ENCODE measurements at regions not wholly inside any gene's neighbourhood (a gene's known extent, or its start where the extent isn't known, plus 50 kb on each side); places are given as distances from the start of the nearest gene placed in this dataset.

GRCh38 chr3:127033171-127033570 lies 50.3 kb downstream of the PLXNA1 start:
- no peak for DNase-seq (ENCODE audit: low spot score)

DNA sequence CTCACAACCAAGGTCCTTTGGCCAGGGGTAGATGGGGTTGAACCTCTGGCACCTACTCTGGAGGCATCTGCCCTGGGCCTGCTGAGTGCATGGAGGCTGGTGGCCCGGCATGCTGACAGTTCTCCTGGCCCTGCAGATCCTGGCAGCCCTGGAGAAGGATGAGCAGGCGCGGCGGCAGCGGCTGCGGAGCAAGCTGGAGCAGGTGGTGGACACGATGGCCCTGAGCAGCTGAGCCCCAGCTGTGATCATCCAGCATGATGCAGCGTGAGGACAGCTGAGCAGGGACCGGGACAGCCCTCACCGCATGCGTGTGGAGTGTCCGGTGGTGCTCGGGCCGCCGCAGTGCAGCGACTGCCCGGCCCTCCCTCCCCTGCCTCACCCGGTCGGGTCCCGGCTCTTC lies 50.9 kb downstream of the PLXNA1 start:
- no peak for DNase-seq (ENCODE audit: low spot score)

- DNase-seq (ENCODE audit: low spot score): no peak
Measured at GRCh38 chr3:127034195-127034989, 51.5 kb downstream of the PLXNA1 start.

DNA sequence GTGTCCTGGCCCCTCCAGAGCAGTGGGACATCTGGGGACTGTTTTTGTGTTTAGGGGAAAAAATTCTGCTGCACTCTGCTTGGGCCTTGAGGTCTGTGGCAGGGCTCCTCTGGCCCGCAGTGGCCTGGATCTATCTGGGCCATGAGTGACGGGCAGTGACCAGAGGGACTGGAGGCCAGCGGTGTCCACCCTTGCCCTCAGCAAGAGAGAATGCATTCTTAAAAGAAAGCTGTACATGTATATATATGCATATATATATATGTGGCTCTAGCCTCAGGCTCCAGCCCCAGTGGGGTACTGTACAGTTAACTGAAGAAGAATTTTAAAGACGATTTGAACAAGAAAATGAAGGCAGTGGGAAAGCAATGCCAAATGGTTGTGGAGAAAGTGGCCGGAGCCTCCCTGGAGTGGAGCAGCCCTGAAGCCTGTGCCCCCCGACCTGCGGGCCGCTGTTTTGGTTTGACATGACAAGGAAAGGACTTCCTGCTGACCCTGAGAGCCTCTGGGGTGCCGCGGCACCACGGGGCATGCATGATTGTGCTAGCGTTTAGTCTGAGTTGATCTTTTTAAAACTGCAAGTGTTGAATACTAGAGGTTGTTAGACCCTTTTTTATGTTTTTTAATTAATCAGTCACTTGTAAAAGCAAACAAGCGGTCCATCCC lies 52.2 kb downstream of the PLXNA1 start:
- DNase-seq (ENCODE audit: low spot score): no peak

GRCh38 chr3:127035677-127036076 lies 52.8 kb downstream of the PLXNA1 start:
- DNase-seq (ENCODE audit: low spot score): peak; percentile 85

DNA sequence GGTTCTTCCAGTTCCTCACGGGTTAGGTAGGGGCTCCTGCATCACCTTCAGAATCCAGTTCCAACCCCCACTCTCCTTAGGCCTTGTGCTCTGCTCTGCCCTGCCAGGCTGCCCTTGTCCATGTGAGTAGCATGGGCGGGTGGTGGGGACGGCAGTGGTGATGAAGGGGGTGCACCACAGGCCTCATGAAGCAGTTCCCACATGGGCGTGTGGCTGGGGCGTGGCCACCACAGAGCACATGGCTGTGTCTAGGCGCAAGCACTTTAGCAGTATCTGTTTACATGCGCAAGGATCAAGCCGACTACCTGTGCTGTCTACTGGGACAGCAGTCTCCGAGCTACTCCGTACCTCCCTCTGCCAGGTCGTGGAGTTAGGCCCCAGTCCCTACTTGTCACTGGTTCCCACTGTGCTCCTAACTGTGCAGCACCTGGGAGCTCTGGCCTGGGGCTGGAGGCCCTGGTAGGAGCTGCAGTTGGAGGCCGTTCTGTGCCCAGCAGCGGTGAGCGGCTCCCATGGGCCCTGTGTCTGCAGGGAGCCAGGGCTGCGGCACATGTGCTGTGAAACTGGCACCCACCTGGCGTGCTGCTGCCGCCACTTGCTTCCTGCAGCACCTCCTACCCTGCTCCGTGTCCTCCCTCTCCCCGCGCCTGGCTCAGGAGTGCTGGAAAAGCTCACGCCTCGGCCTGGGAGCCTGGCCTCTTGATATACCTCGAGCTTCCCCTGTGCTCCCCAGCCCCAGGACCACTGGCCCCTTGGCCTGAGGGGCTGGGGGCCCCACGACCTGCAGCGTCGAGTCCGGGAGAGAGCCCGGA lies 53.5 kb downstream of the PLXNA1 start:
- DNase-seq (ENCODE audit: low spot score): no peak

DNA sequence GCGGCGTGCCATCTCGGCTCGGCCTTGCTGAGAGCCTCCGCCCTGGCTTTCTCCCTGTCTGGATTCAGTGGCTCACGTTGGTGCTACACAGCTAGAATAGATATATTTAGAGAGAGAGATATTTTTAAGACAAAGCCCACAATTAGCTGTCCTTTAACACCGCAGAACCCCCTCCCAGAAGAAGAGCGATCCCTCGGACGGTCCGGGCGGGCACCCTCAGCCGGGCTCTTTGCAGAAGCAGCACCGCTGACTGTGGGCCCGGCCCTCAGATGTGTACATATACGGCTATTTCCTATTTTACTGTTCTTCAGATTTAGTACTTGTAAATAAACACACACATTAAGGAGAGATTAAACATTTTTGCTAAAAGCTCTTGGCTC lies 54.1 kb downstream of the PLXNA1 start:
- no peak for DNase-seq (ENCODE audit: low spot score)

- DNase-seq (ENCODE audit: low spot score): no peak
Measured at GRCh38 chr3:127037418-127037841, 54.5 kb downstream of the PLXNA1 start.

- DNase-seq (ENCODE audit: low spot score): no peak
Measured at GRCh38 chr3:127037971-127038446, 55.1 kb downstream of the PLXNA1 start.

GRCh38 chr3:127038466-127038865 lies 55.6 kb downstream of the PLXNA1 start:
- no peak for DNase-seq (ENCODE audit: low spot score)

- no peak for DNase-seq (ENCODE audit: low spot score)
Measured at GRCh38 chr3:127038923-127039581, 56.1 kb downstream of the PLXNA1 start.

DNA sequence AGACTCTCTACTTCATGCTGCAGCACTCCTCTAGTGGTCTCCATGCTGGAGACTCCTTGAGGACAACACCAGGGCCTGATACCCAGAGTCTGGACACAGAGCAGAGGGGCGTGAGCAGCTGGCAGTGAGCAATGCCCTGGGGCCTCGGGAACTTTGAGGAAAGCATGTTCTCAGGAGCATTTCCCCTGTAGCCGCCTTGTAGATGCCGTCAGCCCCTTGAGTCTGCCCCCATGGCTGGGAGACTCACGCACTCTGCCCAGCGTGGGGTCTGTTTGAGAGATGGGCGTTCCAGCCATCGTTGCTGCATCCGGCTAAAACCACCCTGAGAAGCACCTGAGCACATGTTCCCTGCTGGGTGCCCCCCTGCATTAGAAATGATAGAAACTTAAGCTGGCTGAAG lies 56.8 kb downstream of the PLXNA1 start:
- no peak for DNase-seq (ENCODE audit: low spot score)

DNA sequence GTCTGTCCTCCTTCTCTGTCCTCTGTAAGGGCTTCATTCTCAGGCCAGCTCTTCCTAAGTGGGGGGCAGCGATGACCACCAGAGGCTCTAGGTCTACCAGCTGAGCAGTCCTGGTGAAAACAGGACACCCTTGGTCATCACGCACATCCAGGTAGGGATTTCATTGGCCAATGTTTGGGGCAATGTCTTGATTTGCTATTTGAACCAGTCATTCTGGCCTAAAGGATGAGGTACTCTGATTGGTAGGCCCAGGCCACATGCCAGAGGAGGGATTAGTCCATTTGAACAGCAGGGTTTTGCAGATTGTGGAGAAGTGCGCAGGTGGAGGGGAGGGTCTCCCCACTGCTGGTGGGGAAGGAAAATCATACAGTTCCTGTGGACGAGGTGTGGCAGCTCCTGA lies 57.3 kb downstream of the PLXNA1 start:
- DNase-seq (ENCODE audit: low spot score): no peak

DNA sequence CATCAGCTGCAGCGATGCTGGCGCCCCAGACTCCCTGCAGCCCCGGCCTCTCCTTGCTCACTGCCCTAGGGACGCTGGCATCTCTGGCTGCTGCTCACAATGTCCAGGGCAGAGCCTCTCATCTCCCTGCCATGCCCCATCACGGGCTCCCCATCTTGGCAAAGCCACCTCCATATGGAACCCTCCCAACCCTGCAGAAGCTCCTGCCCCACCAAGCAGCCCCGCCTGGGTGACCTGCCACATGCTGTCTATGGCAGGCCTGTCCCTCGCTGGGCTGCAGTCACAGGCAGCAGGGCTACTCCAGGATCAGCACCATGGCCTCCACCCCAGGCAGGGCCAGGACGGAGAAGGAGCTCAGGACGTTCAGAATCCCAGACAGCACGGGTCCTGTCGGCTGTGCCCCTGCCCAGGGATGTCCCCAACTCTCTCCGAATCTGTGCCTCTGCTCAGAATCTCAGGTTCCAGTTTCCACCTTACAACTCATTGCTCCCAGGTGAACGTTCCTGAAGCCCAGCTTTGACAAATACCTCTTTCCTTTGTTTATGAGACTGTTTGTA lies 58.4 kb downstream of the PLXNA1 start:
- no peak for DNase-seq (ENCODE audit: low spot score)

- no peak for DNase-seq (ENCODE audit: low spot score)
Measured at GRCh38 chr3:127041933-127042332, 59.0 kb downstream of the PLXNA1 start.

DNA sequence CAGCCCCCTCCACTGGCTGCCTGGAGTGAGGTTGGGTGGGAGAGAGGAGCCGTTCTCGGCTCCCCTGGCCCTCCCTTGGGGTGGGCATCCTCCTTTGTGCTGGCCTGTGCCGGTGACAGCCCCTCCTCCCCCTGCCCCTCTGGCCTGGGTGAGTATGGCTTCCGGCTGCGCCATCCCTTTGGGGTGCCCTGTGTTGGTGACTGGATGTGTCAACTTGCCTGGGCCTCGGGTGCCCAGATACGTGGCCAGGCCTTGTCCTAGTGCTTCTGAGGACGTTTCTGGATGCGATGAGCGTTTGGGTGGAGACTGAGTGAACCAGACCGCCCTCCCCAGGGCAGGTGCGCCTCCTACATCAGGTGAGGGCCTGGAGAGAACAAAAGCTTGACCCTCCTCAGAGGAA lies 59.7 kb downstream of the PLXNA1 start:
- DNase-seq (ENCODE audit: low spot score): no peak

DNA sequence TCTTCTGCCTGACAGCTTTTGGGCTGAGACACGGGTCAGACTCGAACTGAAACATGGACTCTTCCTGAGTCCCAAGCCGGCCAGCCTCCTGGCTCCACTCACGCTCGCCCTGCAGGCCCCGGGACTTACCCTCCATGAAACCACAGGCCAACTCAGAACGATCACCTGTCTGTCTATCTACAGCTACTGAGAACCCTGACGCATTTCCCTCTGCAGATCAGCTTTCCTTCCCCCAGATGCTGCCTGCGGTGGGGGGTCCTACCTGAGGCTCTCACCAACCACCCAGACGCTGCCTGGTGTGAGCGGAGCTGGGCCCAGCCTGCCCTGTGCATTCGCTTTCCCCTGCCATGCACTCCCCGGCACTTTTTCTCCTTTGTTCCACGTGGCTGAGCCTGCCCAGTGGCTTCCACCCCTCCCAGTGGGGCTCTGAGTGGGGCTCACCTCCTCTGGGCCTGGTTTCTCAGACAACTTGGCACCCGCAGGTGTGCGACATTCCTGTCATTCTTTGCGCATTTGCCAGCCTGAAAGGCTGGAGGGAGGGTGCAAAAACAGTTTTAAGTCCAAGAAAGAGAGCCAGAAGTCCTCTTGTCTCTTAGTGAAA lies 60.2 kb downstream of the PLXNA1 start:
- no peak for DNase-seq (ENCODE audit: low spot score)

DNA sequence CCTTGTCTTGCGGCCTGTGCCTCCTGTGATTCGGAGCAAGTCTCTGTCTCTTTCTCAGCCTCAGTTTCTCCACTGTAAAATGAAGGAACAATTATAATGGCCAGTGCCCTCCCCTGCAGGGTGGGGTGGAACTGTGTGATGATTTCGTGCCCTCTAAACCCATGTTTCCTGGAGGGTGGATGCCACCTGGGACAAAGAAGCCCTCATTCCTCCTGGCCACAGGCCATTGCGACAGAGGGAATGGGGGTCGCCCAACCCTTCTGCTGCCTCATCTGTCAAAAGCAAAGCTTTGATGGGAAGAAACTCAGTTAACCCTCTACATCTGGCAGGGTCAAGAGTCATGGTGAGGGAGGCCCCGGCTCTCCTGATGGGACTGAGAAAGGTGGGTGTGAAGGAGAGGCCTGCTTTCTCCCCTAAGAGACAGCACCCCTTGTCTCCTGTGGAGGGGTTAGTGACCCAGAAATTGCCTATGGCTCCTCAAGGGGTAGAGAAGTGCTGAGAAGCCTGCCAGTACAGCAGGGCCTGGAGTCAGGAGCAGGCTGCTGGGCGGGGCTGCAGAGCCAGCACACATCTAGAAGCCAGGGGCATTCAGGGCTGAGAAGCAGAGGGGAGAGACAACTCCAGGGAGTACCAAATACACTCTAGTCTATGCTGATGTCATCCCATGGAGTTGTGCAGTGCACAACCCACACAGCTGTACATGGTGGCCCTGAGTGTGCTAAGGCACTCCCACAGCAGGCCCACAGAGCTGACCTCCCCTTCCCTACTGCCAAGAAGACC lies 61.0 kb downstream of the PLXNA1 start:
- no peak for DNase-seq (ENCODE audit: low spot score)

GRCh38 chr3:127044996-127045395 lies 62.1 kb downstream of the PLXNA1 start:
- DNase-seq (ENCODE audit: low spot score): peak; percentile 64

DNA sequence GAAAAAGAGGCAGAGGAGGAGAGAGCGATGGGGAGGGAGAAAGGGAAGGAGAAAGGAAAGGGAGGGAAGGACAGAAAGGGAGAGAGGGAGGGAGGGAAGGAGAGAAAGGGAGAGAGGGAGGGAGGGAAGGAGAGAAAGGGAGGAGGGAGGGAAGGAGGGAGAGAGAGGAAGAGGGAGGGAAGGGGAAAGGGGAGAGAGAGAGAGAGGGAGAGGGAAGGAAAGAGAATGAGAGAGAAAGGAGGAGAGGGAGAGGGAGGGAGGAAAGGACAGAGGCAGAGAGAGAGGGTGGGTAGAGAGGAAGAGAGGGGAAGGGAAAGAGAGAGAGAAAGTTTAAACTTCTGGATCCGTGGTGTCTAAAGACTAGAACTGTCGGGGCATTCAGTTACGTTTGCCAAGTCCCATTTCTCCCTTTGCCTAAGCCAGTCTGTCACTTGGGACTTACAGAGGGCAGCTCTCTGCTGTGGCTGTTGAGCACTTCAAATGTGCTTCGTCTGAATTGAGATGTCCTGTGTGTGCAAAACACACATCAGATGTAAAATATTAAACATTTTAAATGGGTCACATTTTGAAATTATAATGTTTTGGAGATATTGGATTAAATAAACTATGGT lies 62.6 kb downstream of the PLXNA1 start:
- no peak for DNase-seq (ENCODE audit: low spot score)
